ENCODE measurements at regions not wholly inside any gene's neighbourhood (a gene's known extent, or its start where the extent isn't known, plus 50 kb on each side); places are given as distances from the start of the nearest gene placed in this dataset.

DNA sequence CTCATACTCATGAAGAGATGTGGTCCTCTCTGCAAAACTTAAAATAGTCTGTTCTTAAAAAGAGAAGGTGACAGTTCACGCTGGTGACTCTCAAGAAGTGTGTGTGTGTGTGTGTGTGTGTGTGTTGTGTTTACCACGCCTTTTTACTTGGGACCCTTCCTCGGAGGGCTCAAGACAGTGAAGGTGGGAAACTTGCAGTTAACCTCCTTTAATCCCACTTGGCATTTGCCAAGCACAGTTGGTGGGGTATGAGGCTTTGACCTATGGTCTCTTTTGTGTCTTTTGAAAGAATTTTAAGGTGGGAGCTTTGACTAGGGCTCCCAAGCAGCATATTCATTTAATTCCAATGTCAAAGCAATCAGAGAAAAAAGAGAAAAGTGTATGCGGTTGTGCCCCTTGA lies 395.8 kb downstream of the TFAP2B start:
- TF ChIP-seq BHLHE40 (IDR thresholded peaks at IDR 0.05; ENCODE audit: borderline replicate concordance) (no peak), SP1 (IDR thresholded peaks at IDR 0.05) (no peak), TARDBP (IDR thresholded peaks at IDR 0.05) (no peak), FOXK2 (IDR thresholded peaks at IDR 0.05) (no peak), FOXM1 (IDR thresholded peaks at IDR 0.05; ENCODE audit: borderline replicate concordance) (no peak)
